Liver (tissue), 3 donors: ENCODE measurements at regions not wholly inside any gene's neighbourhood (a gene's known extent, or its start where the extent isn't known, plus 50 kb on each side); places are given as distances from the start of the nearest gene placed in this dataset.

Source experiments
- EGR1 ChIP-seq, 2 donors: IDR thresholded peaks; 2 replicates each; pipeline ENCODE4 v1.6.1; 2016 to 2018; ENCODE audit warnings: antibody characterized with exemption in 2 of 2, low read depth in 2 of 2
- FOXA1 ChIP-seq: IDR thresholded peaks from 2 replicates; pipeline ENCODE4 v1.6.1; 2016; ENCODE audit warnings: antibody characterized with exemption
- FOXA2 ChIP-seq: IDR thresholded peaks from 2 replicates; pipeline ENCODE4 v1.6.1; 2016; ENCODE audit warnings: antibody characterized with exemption
- HNF4A ChIP-seq, 2 donors: conservative IDR thresholded peaks; 2 replicates each; pipeline ENCODE4 v1.6.1; 2016; ENCODE audit warnings: antibody characterized with exemption in 2 of 2, mild to moderate bottlenecking in 2 of 2
- JUND ChIP-seq, 2 donors: IDR thresholded peaks; 2 replicates each; pipeline ENCODE4 v1.6.1; 2016; ENCODE audit warnings: antibody characterized with exemption in 2 of 2
- MAX ChIP-seq: IDR thresholded peaks from 2 replicates; pipeline ENCODE4 v1.6.1; 2016; ENCODE audit warnings: antibody characterized with exemption
- NR2F2 ChIP-seq: IDR thresholded peaks from 2 replicates; pipeline ENCODE4 v1.6.1; 2016; ENCODE audit warnings: antibody characterized with exemption
- REST ChIP-seq: IDR thresholded peaks from 2 replicates; pipeline ENCODE4 v1.6.1; 2016; ENCODE audit warnings: antibody characterized with exemption, mild to moderate bottlenecking
- RXRA ChIP-seq, 2 donors: IDR thresholded peaks; 2 replicates each; pipeline ENCODE4 v1.6.1; 2017 to 2018; ENCODE audit warnings: antibody characterized with exemption in 2 of 2, mild to moderate bottlenecking in 1 of 2
- TAF1 ChIP-seq: conservative IDR thresholded peaks from 2 replicates; pipeline ENCODE4 v1.6.1; 2016; ENCODE audit warnings: antibody characterized with exemption, mild to moderate bottlenecking
- YY1 ChIP-seq: IDR thresholded peaks from 2 replicates; pipeline ENCODE4 v1.6.1; 2016; ENCODE audit warnings: antibody characterized with exemption, mild to moderate bottlenecking
- ZBTB33 ChIP-seq: IDR thresholded peaks from 2 replicates; pipeline ENCODE4 v1.6.1; 2016; ENCODE audit warnings: antibody characterized with exemption
- TF ChIP-seq, protein P1 (sequence below): fragments of 150-350 bp; IDR thresholded peaks from 2 replicates; pipeline ENCODE4 v1.5.1; 2017; ENCODE audit warnings: improper control_type of control experiment, low read depth, low read length; ENCODE audit not compliant: missing input control
- donor health status: healthy.
- donor health status: healthy.

GRCh38 chr6:167567142-167568033 lies 242.5 kb downstream of the TTLL2 start:
- TF ChIP-seq FOXA1: no peak
- TF ChIP-seq REST: no peak
- TF ChIP-seq, protein P1, sequence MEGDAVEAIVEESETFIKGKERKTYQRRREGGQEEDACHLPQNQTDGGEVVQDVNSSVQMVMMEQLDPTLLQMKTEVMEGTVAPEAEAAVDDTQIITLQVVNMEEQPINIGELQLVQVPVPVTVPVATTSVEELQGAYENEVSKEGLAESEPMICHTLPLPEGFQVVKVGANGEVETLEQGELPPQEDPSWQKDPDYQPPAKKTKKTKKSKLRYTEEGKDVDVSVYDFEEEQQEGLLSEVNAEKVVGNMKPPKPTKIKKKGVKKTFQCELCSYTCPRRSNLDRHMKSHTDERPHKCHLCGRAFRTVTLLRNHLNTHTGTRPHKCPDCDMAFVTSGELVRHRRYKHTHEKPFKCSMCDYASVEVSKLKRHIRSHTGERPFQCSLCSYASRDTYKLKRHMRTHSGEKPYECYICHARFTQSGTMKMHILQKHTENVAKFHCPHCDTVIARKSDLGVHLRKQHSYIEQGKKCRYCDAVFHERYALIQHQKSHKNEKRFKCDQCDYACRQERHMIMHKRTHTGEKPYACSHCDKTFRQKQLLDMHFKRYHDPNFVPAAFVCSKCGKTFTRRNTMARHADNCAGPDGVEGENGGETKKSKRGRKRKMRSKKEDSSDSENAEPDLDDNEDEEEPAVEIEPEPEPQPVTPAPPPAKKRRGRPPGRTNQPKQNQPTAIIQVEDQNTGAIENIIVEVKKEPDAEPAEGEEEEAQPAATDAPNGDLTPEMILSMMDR: no peak
- TF ChIP-seq JUND (IDR thresholded peaks at IDR 0.05): no peak
- TF ChIP-seq ZBTB33: no peak
- no peak for TF ChIP-seq MAX
- TF ChIP-seq RXRA (IDR thresholded peaks at IDR 0.05): peak; percentile 9 to 22
- no peak for TF ChIP-seq TAF1
- TF ChIP-seq HNF4A (conservative IDR thresholded peaks at IDR 0.05): no peak
- no peak for TF ChIP-seq EGR1 (IDR thresholded peaks at IDR 0.05; ENCODE audit: low read depth in 2 of 2)
- peak; percentile 82 for TF ChIP-seq NR2F2
- no peak for TF ChIP-seq YY1
- no peak for TF ChIP-seq FOXA2
